Ishikawa (cell line): ENCODE measurements at regions not wholly inside any gene's neighbourhood (a gene's known extent, or its start where the extent isn't known, plus 50 kb on each side); places are given as distances from the start of the nearest gene placed in this dataset.

Experiments used
- CEBPB ChIP-seq: IDR thresholded peaks from 2 replicates; pipeline ENCODE4 v1.6.1; 2012
- CREB1 ChIP-seq: IDR thresholded peaks from 2 replicates; pipeline ENCODE4 v1.6.1; 2012; ENCODE audit warnings: low read depth
- EP300 ChIP-seq: IDR thresholded peaks from 2 replicates; pipeline ENCODE4 v1.6.1; 2012; ENCODE audit warnings: borderline replicate concordance
- FOXM1 ChIP-seq: IDR thresholded peaks from 2 replicates; pipeline ENCODE4 v1.6.1; 2012; ENCODE audit warnings: low read depth, borderline replicate concordance
- MAX ChIP-seq: IDR thresholded peaks from 2 replicates; pipeline ENCODE4 v1.6.1; 2012
- NFIC ChIP-seq: IDR thresholded peaks from 2 replicates; pipeline ENCODE4 v1.6.1; 2012
- RAD21 ChIP-seq: IDR thresholded peaks from 2 replicates; pipeline ENCODE4 v1.6.1; 2012; ENCODE audit warnings: low read depth
- REST ChIP-seq: IDR thresholded peaks from 2 replicates; pipeline ENCODE4 v1.6.1; 2012; ENCODE audit warnings: low read depth, mild to moderate bottlenecking
- TAF1 ChIP-seq: IDR thresholded peaks from 2 replicates; pipeline ENCODE4 v1.6.1; 2012; ENCODE audit warnings: low read depth, mild to moderate bottlenecking
- YY1 ChIP-seq: IDR thresholded peaks from 2 replicates; pipeline ENCODE4 v1.6.1; 2012; ENCODE audit warnings: low read depth
- ZBTB7A ChIP-seq: IDR thresholded peaks from 2 replicates; pipeline ENCODE4 v1.6.1; 2012; ENCODE audit warnings: low read depth

- TF ChIP-seq FOXM1: no peak
- TF ChIP-seq REST: no peak
- TF ChIP-seq TAF1: no peak
- TF ChIP-seq YY1: no peak
- no peak for TF ChIP-seq CEBPB
- TF ChIP-seq CREB1: no peak
- no peak for TF ChIP-seq RAD21
- TF ChIP-seq MAX: no peak
- no peak for TF ChIP-seq ZBTB7A
- no peak for TF ChIP-seq NFIC
- TF ChIP-seq EP300: no peak
Observed at GRCh38 chr20:50325215-50325614, 134.6 kb downstream of the CEBPB start.
